Thyroid gland (tissue), 4 donors: ENCODE measurements at regions not wholly inside any gene's neighbourhood (a gene's known extent, or its start where the extent isn't known, plus 50 kb on each side); places are given as distances from the start of the nearest gene placed in this dataset.

Experiments used
- DNase-seq, 2 donors: peaks; one replicate each; pipeline ENCODE4 v3.0.0-alpha.2; 2019
- H3K27ac ChIP-seq, 3 donors: fragments of 200-600 bp; sonication (generic); 1 replicate in 2 of 3; 2 replicates in 1 of 3; pipeline ENCODE4 v1.5.1; 2016 to 2019; ENCODE audit warnings: mild to moderate bottlenecking in 1 of 3, moderate library complexity in 1 of 3
- H3K27me3 ChIP-seq: fragments of 200-600 bp; sonication (generic); one replicate; pipeline ENCODE4 v1.5.1; 2019
- H3K36me3 ChIP-seq, 2 donors: fragments of 200-600 bp; sonication (generic); one replicate each; pipeline ENCODE4 v1.5.1; 2016 to 2019
- H3K4me1 ChIP-seq, 2 donors: fragments of 200-600 bp; sonication (generic); one replicate each; pipeline ENCODE4 v1.5.1; 2017 to 2019
- H3K4me3 ChIP-seq, 3 donors: fragments of 200-600 bp; sonication (generic); replicated peaks in 1 of 3; 1 replicate in 2 of 3; 2 replicates in 1 of 3; pipeline ENCODE4 v1.5.1; 2016; ENCODE audit warnings: mild to moderate bottlenecking in 1 of 3
- H3K9me3 ChIP-seq: fragments of 200-600 bp; sonication (generic); one replicate; pipeline ENCODE4 v1.5.1; 2017
- CTCF ChIP-seq, 6 experiments: fragments of 200-600 bp in 3 of 6; fragments of 450-650 bp in 3 of 6; sonication (generic) in 3 of 6; IDR thresholded peaks; one replicate each; pipeline ENCODE4 v1.5.1; 2016 to 2019; ENCODE audit warnings: antibody characterized with exemption in 6 of 6, mild to moderate bottlenecking in 2 of 6, inconsistent platforms in 1 of 6, moderate library complexity in 1 of 6
- POLR2A ChIP-seq, 2 donors: fragments of 450-650 bp; IDR thresholded peaks; one replicate each; pipeline ENCODE4 v1.6.1; 2017; ENCODE audit warnings: antibody characterized with exemption in 2 of 2, mild to moderate bottlenecking in 2 of 2, moderate library complexity in 1 of 2
- WGBS, 2 donors: methylation state at CpG; one replicate each; pipeline ENCODE4 v1.1.5; 2017; 5-methylcytosine and 5-hydroxymethylcytosine counted together
- intact Hi-C: fragments of 100-400 bp; cut with DNase I; formaldehyde crosslinking; loops from one replicate; pipeline ENCODE4 v1.15.1; 2023

- no peaks in the 10 kb centered on the region for H3K9me3 ChIP-seq
- no peak overlapping the region for H3K27ac ChIP-seq
- H3K4me3 ChIP-seq = no peak overlapping the region
- TF ChIP-seq CTCF (IDR thresholded peaks at IDR 0.05) (no peak), POLR2A (IDR thresholded peaks at IDR 0.05) (no peak)
- DNase-seq = no peak
- peaks cover 0 to 5% of the 10 kb centered on the region in 2 donors for H3K4me1 ChIP-seq
- 47 to 50% methylated on average over 2 of the region's 2 CpGs for WGBS, 2 donors
- no peaks in the 10 kb centered on the region for H3K36me3 ChIP-seq
- no peaks in the 10 kb centered on the region for H3K27me3 ChIP-seq
- intact Hi-C loops = no loop called here
These were observed 159.3 kb downstream of the SPATA31D1 start for GRCh38 chr9:82147798-82148425.

- Histone ChIP-seq H3K27ac (no peak overlapping the region), H3K27me3 (no peaks in the 10 kb centered on the region), H3K9me3 (no peaks in the 10 kb centered on the region), H3K36me3 (no peaks in the 10 kb centered on the region), H3K4me1 (peaks cover 0 to 5% of the 10 kb centered on the region in 2 donors), H3K4me3 (no peak overlapping the region)
- 89% methylated on average over 1 of the region's 1 CpG for WGBS, 2 donors
- TF ChIP-seq POLR2A (IDR thresholded peaks at IDR 0.05) = no peak
- no peak for TF ChIP-seq CTCF (IDR thresholded peaks at IDR 0.05)
- no peak for DNase-seq
- intact Hi-C loops = no loop called here
These were observed 159.8 kb downstream of the SPATA31D1 start for GRCh38 chr9:82148426-82148810.

DNA sequence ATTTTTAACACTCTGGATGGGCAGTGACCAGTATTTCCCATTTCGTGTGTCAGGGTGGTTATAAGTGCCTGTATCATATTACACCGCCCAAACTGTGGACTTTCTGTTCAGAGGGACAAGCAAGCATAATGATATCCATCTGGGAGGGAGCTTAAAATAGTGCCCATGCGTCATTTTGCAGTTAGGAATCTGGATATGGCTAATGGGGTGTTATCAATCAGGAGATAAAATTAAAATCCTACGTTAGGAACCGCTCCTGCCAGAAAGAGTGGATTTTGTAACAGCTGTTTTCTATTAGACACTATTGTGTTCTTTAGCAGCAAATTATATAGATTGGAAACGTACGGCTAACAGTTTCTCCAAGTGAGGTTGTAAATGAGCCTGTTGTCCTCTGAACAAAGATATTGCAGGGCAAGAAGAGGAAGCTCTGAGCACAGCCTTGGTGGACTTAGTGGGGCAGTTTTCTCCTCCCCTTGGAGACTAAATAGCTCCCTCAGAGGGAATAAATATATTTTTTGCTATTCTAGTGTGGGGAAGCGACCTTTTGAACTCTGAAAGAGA lies 160.4 kb downstream of the SPATA31D1 start:
- WGBS, 2 donors = 73 to 83% methylated on average over 8 of the region's 8 CpGs
- Histone ChIP-seq H3K27ac (no peak overlapping the region), H3K4me3 (no peak overlapping the region), H3K4me1 (peaks cover 0 to 5% of the 10 kb centered on the region in 2 donors), H3K9me3 (no peaks in the 10 kb centered on the region), H3K36me3 (no peaks in the 10 kb centered on the region), H3K27me3 (no peaks in the 10 kb centered on the region)
- intact Hi-C loops = no loop called here
- no peak for DNase-seq
- TF ChIP-seq POLR2A (IDR thresholded peaks at IDR 0.05) (no peak), CTCF (IDR thresholded peaks at IDR 0.05) (no peak)

GRCh38 chr9:82149501-82149946 lies 161.0 kb downstream of the SPATA31D1 start:
- Histone ChIP-seq H3K9me3 (no peaks in the 10 kb centered on the region), H3K27me3 (no peaks in the 10 kb centered on the region), H3K36me3 (no peaks in the 10 kb centered on the region), H3K4me3 (no peak overlapping the region), H3K4me1 (peaks cover 0 to 5% of the 10 kb centered on the region in 2 donors), H3K27ac (no peak overlapping the region)
- no peak for TF ChIP-seq POLR2A (IDR thresholded peaks at IDR 0.05)
- TF ChIP-seq CTCF (IDR thresholded peaks at IDR 0.05) = no peak
- intact Hi-C loops = no loop called here
- no peak for DNase-seq
- 79 to 88% methylated on average over 4 of the region's 4 CpGs for WGBS, 2 donors

DNA sequence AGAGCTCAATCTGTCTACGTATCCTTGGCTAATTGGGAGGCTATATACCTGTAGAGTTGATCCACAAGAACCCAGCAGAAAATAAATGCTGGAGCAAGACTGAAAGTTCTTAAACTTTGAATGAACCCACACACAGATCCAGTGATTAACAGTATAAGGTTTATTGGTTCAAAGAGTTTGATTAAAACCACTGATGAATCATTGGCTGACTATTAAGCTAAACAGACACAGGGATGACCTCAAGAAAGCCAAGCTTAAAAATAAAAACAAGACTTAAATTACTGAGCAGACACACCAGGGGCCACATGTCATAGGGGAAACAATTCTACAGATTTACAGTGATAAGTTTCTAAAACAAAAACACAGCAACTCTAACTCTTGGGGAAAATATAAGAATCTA lies 163.6 kb downstream of the SPATA31D1 start:
- no peak overlapping the region for H3K4me3 ChIP-seq
- WGBS, 2 donors = 92 to 97% methylated on average over 1 of the region's 1 CpG
- H3K4me1 ChIP-seq = peaks cover 5 to 9% of the 10 kb centered on the region in 2 donors
- H3K27me3 ChIP-seq = no peaks in the 10 kb centered on the region
- no peak overlapping the region for H3K27ac ChIP-seq
- no peaks in the 10 kb centered on the region for H3K9me3 ChIP-seq
- intact Hi-C loops = no loop called here
- DNase-seq = no peak
- H3K36me3 ChIP-seq = no peaks in the 10 kb centered on the region
- no peak for TF ChIP-seq CTCF (IDR thresholded peaks at IDR 0.05)
- no peak for TF ChIP-seq POLR2A (IDR thresholded peaks at IDR 0.05)
